ENCODE measurements at regions not wholly inside any gene's neighbourhood (a gene's known extent, or its start where the extent isn't known, plus 50 kb on each side); places are given as distances from the start of the nearest gene placed in this dataset.

GRCh38 chr4:55731959-55732358, 87.6 kb upstream of the EXOC1L start:
- ChIA-PET CTCF (no interaction called here), POLR2A (no interaction called here)
- Histone ChIP-seq H3K4me3 (ENCODE audit: low read depth, low read length) (no peak overlapping the region), H3K27ac (ENCODE audit: low read depth, low read length) (no peak overlapping the region), H3K27me3 (ENCODE audit: control insufficient read depth, insufficient read depth, low read length) (peaks cover 3% of the 10 kb centered on the region), H3K9me3 (ENCODE audit: control insufficient read depth, insufficient read depth, low read length) (no peaks in the 10 kb centered on the region)
- TF ChIP-seq CTCF (IDR thresholded peaks at IDR 0.05; ENCODE audit: low read depth, low read length) = no peak
- DNase-seq (ENCODE audit: low read depth, low spot score) = no peak

GRCh38 chr4:55732864-55733263, 86.7 kb upstream of the EXOC1L start:
- no peak for TF ChIP-seq CTCF (IDR thresholded peaks at IDR 0.05; ENCODE audit: low read depth, low read length)
- CTCF ChIA-PET = no interaction called here

GRCh38 chr4:55733932-55734331, 85.7 kb upstream of the EXOC1L start:
- DNase-seq (ENCODE audit: low read depth, low spot score) = no peak

More at GRCh38 chr4:55732864-55733263, 86.7 kb upstream of the EXOC1L start:
- H3K27me3 ChIP-seq (ENCODE audit: control insufficient read depth, insufficient read depth, low read length) = peaks cover 3% of the 10 kb centered on the region
- DNase-seq (ENCODE audit: low read depth, low spot score) = no peak
- H3K4me3 ChIP-seq (ENCODE audit: low read depth, low read length) = no peak overlapping the region
- no peak overlapping the region for H3K27ac ChIP-seq (ENCODE audit: low read depth, low read length)
- no peaks in the 10 kb centered on the region for H3K9me3 ChIP-seq (ENCODE audit: control insufficient read depth, insufficient read depth, low read length)
- POLR2A ChIA-PET = no interaction called here

GRCh38 chr4:55736605-55737183, 82.9 kb upstream of the EXOC1L start:
- POLR2A ChIA-PET = no interaction called here
- H3K27me3 ChIP-seq (ENCODE audit: control insufficient read depth, insufficient read depth, low read length) = peaks cover 3% of the 10 kb centered on the region
- no peak overlapping the region for H3K27ac ChIP-seq (ENCODE audit: low read depth, low read length)
- TF ChIP-seq CTCF (IDR thresholded peaks at IDR 0.05; ENCODE audit: low read depth, low read length) = peak; percentile 26; the same call in 1 of the 2 replicates
- H3K4me3 ChIP-seq (ENCODE audit: low read depth, low read length) = no peak overlapping the region
- CTCF ChIA-PET = interaction anchor here (0.6 to 1.1 kb wide), 3 partner anchors 23 to 766 kb away, joined by 3 to 4 read pairs (median 3); no protein-coding TSS in a partner anchor
- DNase-seq (ENCODE audit: low read depth, low spot score) = no peak
- H3K9me3 ChIP-seq (ENCODE audit: control insufficient read depth, insufficient read depth, low read length) = no peaks in the 10 kb centered on the region

More at GRCh38 chr4:55733932-55734331, 85.7 kb upstream of the EXOC1L start:
- H3K27ac ChIP-seq (ENCODE audit: low read depth, low read length) = no peak overlapping the region
- no peak overlapping the region for H3K4me3 ChIP-seq (ENCODE audit: low read depth, low read length)
- CTCF ChIA-PET = no interaction called here
- POLR2A ChIA-PET = no interaction called here
- TF ChIP-seq CTCF (IDR thresholded peaks at IDR 0.05; ENCODE audit: low read depth, low read length) = no peak
- peaks cover 3% of the 10 kb centered on the region for H3K27me3 ChIP-seq (ENCODE audit: control insufficient read depth, insufficient read depth, low read length)
- H3K9me3 ChIP-seq (ENCODE audit: control insufficient read depth, insufficient read depth, low read length) = no peaks in the 10 kb centered on the region

- peak; percentile 10 for DNase-seq (ENCODE audit: low read depth, low spot score)
- H3K27ac ChIP-seq (ENCODE audit: low read depth, low read length) = no peak overlapping the region
- H3K4me3 ChIP-seq (ENCODE audit: low read depth, low read length) = no peak overlapping the region
- H3K9me3 ChIP-seq (ENCODE audit: control insufficient read depth, insufficient read depth, low read length) = no peaks in the 10 kb centered on the region
- ChIA-PET POLR2A (no interaction called here), CTCF (no interaction called here)
- no peak for TF ChIP-seq CTCF (IDR thresholded peaks at IDR 0.05; ENCODE audit: low read depth, low read length)
- H3K27me3 ChIP-seq (ENCODE audit: control insufficient read depth, insufficient read depth, low read length) = no peaks in the 10 kb centered on the region
Observed at GRCh38 chr4:55742655-55743202, 76.9 kb upstream of the EXOC1L start.
